Upper lobe of left lung (tissue), 4 donors: ENCODE measurements at regions not wholly inside any gene's neighbourhood (a gene's known extent, or its start where the extent isn't known, plus 50 kb on each side); places are given as distances from the start of the nearest gene placed in this dataset.

Source experiments
- EP300 ChIP-seq, 4 donors: sonication (generic); formaldehyde crosslinking; IDR thresholded peaks; one replicate each; pipeline ENCODE4 v1.5.1; 2017; ENCODE audit warnings: antibody characterized with exemption in 4 of 4, control low read depth in 2 of 4
- POLR2A ChIP-seq, 4 donors: fragments of 450-650 bp; IDR thresholded peaks; one replicate each; pipeline ENCODE4 v1.5.1; 2016 to 2017; ENCODE audit warnings: antibody characterized with exemption in 4 of 4, mild to moderate bottlenecking in 2 of 4
- TF ChIP-seq, protein P1 (sequence below), 6 experiments: fragments of 450-650 bp in 4 of 6; fragments of 200-600 bp in 2 of 6; sonication (generic) in 2 of 6; IDR thresholded peaks; one replicate each; pipeline ENCODE4 v1.5.1; 2016 to 2019; ENCODE audit warnings: antibody characterized with exemption in 6 of 6

DNA sequence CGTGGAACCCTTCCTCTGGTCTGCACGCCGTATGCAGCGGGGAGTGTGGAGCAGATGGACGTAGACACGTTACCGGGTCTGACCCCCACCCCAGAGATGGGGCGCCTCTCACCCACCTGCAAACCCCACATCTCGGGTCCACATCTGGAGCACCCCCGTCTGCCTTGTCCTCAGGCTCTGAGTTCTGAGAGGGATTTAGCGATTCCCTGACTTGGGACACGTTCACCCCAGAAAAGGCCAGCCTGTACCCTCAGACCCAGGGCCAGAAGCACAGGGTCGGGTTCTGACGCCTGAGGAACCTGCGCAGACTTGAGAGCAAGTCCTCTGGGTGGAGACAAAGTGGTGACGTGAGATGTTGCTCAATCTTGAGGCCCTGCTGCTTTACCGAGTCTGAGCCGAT, 1138.5 kb downstream of the BRD1 start:
- TF ChIP-seq, protein P1, sequence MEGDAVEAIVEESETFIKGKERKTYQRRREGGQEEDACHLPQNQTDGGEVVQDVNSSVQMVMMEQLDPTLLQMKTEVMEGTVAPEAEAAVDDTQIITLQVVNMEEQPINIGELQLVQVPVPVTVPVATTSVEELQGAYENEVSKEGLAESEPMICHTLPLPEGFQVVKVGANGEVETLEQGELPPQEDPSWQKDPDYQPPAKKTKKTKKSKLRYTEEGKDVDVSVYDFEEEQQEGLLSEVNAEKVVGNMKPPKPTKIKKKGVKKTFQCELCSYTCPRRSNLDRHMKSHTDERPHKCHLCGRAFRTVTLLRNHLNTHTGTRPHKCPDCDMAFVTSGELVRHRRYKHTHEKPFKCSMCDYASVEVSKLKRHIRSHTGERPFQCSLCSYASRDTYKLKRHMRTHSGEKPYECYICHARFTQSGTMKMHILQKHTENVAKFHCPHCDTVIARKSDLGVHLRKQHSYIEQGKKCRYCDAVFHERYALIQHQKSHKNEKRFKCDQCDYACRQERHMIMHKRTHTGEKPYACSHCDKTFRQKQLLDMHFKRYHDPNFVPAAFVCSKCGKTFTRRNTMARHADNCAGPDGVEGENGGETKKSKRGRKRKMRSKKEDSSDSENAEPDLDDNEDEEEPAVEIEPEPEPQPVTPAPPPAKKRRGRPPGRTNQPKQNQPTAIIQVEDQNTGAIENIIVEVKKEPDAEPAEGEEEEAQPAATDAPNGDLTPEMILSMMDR (IDR thresholded peaks at IDR 0.05) = no peak
- no peak for TF ChIP-seq POLR2A (IDR thresholded peaks at IDR 0.05)
- no peak for TF ChIP-seq EP300 (IDR thresholded peaks at IDR 0.05)
